GM12878 (cell line): ENCODE measurements at regions not wholly inside any gene's neighbourhood (a gene's known extent, or its start where the extent isn't known, plus 50 kb on each side); places are given as distances from the start of the nearest gene placed in this dataset.
"Not testable (repeated sequence)": the region's sequence is repeated elsewhere in the genome, so short reads cannot be mapped to it uniquely, and the experiment has no call there.

Source experiments
- ATAC-seq: fragments of 200-7000 bp; cut with Tn5 transposase; 3 replicates; pipeline ENCODE4 v1.9.1; 2020; ENCODE audit warnings: mild to moderate bottlenecking, moderate library complexity
- BruUV-seq: library from RNA; stranded (reverse); fragments of 400-500 nt; replicated peaks from 2 replicates; lab custom pipeline; 2021; lab: Mats Ljungman, UMichigan
- CTCF ChIA-PET: fragments of 300-600 bp; sonication (Branson Sonifier 250); formaldehyde crosslinking; extraction: SDS; loops from one replicate; lab custom pipeline; 2021; ENCODE audit warnings: inconsistent platforms; lab: Yijun Ruan, JAX
- POLR2A ChIA-PET: fragments of 350-600 bp; formaldehyde crosslinking; extraction: SDS; loops from one replicate; lab custom pipeline; 2021; ENCODE audit warnings: inconsistent platforms; lab: Charles Lee
- RAD21 ChIA-PET: fragments of 300-600 bp; sonication (Branson Sonifier 250); formaldehyde crosslinking; loops from one replicate; lab custom pipeline; 2023; ENCODE audit warnings: antibody characterized with exemption; ENCODE audit not compliant: unreplicated experiment; lab: Charles Lee
- SMC1A ChIA-PET: fragments of 300-600 bp; sonication (Branson Sonifier 250); formaldehyde crosslinking; loops from one replicate; lab custom pipeline; 2023; ENCODE audit not compliant: unreplicated experiment, uncharacterized antibody; lab: Charles Lee
- DNase-seq: peaks from one replicate; pipeline ENCODE4 v3.0.0-alpha.2; 2011; ENCODE audit warnings: low read depth, low spot score
- FAIRE-seq: peaks from 3 replicates; lab custom pipeline; 2011; peaks lifted over from hg19 to GRCh38; lab: Jason Lieb, UNC
- H2AFZ ChIP-seq: 2 replicates; pipeline ENCODE4 v1.6.0; 2011; ENCODE audit warnings: low read depth, low read length, control low read depth; ENCODE audit not compliant: control insufficient read depth
- H3K27ac ChIP-seq: 2 replicates; pipeline ENCODE4 v1.5.1; 2011; ENCODE audit warnings: control low read depth; ENCODE audit not compliant: control insufficient read depth, insufficient read depth
- H3K27me3 ChIP-seq, 2 experiments: replicated peaks in 1 of 2; 2 replicates each; pipeline versions ENCODE4 v1.6.0 to v1.6.1; 2011; ENCODE audit warnings: low read length in 1 of 2; ENCODE audit not compliant: control insufficient read depth in 2 of 2, insufficient read depth in 2 of 2
- H3K36me3 ChIP-seq, 2 experiments: 2 replicates each; pipeline ENCODE4 v1.5.1; 2011; ENCODE audit warnings: low read length in 1 of 2; ENCODE audit not compliant: control insufficient read depth in 2 of 2, insufficient read depth in 2 of 2
- H3K4me1 ChIP-seq: 2 replicates; pipeline ENCODE4 v1.6.1; 2011; ENCODE audit warnings: mild to moderate bottlenecking, low read length, moderate library complexity, mixed read lengths; ENCODE audit not compliant: control insufficient read depth, insufficient read depth
- H3K4me2 ChIP-seq: 2 replicates; pipeline ENCODE4 v1.6.0; 2011; ENCODE audit warnings: control low read depth; ENCODE audit not compliant: control insufficient read depth, insufficient read depth
- H3K4me3 ChIP-seq: fragments of 200-600 bp; sonication (generic); 2 replicates; pipeline ENCODE4 v1.5.1; 2016
- H3K79me2 ChIP-seq: 2 replicates; pipeline ENCODE4 v1.6.0; 2011; ENCODE audit warnings: low read length; ENCODE audit not compliant: control insufficient read depth, insufficient read depth
- H3K9ac ChIP-seq: 2 replicates; pipeline ENCODE4 v1.8.0; 2011; ENCODE audit warnings: low read length, control low read depth, mixed read lengths; ENCODE audit not compliant: control insufficient read depth, insufficient read depth
- H3K9me3 ChIP-seq: replicated peaks from 3 replicates; pipeline ENCODE4 v1.5.1; 2011; ENCODE audit warnings: mild to moderate bottlenecking, low read length; ENCODE audit not compliant: control insufficient read depth, insufficient read depth
- H4K20me1 ChIP-seq: 2 replicates; pipeline ENCODE4 v1.6.0; 2011; ENCODE audit not compliant: control insufficient read depth, insufficient read depth
- WGBS: methylation state at CpG from one replicate; pipeline ENCODE4 v1.1.6; 2016; ENCODE audit warnings: low lambda C conversion rate; ENCODE audit not compliant: insufficient replicate concordance, insufficient coverage; ENCODE audit errors: missing lambda C conversion rate; 5-methylcytosine and 5-hydroxymethylcytosine counted together
- in situ Hi-C: fragments of 300-500 bp; cut with MboI; formaldehyde crosslinking; loops from 9 replicates; pipeline ENCODE4 v1.14.3; 2018; ENCODE audit warnings: mixed read lengths
- intact Hi-C: fragments of 100-400 bp; cut with micrococcal nuclease; formaldehyde crosslinking; loops from one replicate; pipeline ENCODE4 v1.14.2; 2022; ENCODE audit not compliant: unreplicated experiment

DNA sequence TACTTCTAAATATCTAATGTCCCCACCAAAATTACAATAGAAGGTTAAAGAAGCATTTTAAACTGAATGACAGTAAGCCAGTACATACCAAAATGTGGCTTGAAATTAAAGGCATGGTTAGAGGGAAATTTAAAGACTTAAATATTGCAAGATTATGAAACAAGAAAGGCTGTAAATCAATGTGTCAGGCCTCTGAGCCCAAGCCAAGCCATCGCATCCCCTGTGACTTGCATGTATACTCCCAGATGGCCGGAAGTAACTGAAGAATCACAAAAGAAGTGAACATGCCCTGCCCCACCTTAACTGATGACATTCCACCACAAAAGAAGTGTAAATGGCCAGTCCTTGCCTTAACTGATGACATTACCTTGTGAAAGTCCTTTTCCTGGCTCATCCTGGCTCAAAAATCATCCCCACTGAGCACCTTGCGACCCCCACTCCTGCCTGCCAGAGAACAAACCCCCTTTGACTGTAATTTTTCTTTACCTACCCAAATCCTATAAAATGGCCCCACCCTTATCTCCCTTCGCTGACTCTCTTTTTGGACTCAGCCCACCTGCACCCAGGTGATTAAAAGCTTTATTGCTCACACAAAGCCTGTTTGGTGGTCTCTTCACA lies 132.4 kb upstream of the ADCY2 start:
- H3K4me3 ChIP-seq, FAIRE-seq, H2AFZ ChIP-seq, SMC1A ChIA-PET, H3K27me3 ChIP-seq, H3K9ac ChIP-seq, H3K79me2 ChIP-seq, H3K4me1 ChIP-seq, RAD21 ChIA-PET, CTCF ChIA-PET, DNase-seq, H3K4me2 ChIP-seq, ATAC-seq, H3K36me3 ChIP-seq, H3K27ac ChIP-seq, in situ Hi-C loops, H4K20me1 ChIP-seq, POLR2A ChIA-PET, BruUV-seq, H3K9me3 ChIP-seq: not testable (repeated sequence)
- intact Hi-C loops = loop anchor here (5.0 kb wide), 1 partner anchor 129 kb away; no protein-coding TSS in a partner anchor
- 1% methylated on average over 4 of the region's 4 CpGs for WGBS

GRCh38 chr5:7265776-7266175 lies 130.2 kb upstream of the ADCY2 start:
- H3K27me3 ChIP-seq, H3K4me3 ChIP-seq, H3K27ac ChIP-seq, H3K9ac ChIP-seq, H3K4me1 ChIP-seq, H4K20me1 ChIP-seq, ATAC-seq, H2AFZ ChIP-seq, H3K9me3 ChIP-seq, CTCF ChIA-PET, H3K79me2 ChIP-seq, FAIRE-seq, intact Hi-C loops, H3K36me3 ChIP-seq, RAD21 ChIA-PET, in situ Hi-C loops, H3K4me2 ChIP-seq, POLR2A ChIA-PET, SMC1A ChIA-PET, BruUV-seq, DNase-seq: not testable (repeated sequence)
- 43% methylated on average over 10 of the region's 17 CpGs for WGBS

DNA sequence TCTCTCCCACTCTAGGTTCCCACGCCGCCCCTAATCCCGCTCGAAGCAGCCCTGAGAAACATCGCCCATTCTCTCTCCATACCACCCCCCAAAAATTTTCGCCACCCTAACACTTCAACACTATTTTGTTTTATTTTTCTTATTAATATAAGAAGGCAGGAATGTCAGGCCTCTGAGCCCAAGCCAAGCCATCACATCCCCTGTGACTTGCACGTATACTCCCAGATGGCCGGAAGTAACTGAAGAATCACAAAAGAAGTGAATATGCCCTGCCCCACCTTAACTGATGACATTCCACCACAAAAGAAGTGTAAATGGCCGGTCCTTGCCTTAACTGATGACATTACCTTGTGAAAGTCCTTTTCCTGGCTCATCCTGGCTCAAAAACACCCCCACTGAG lies 127.2 kb upstream of the ADCY2 start:
- DNase-seq, POLR2A ChIA-PET, H2AFZ ChIP-seq, ATAC-seq, H3K36me3 ChIP-seq, H3K79me2 ChIP-seq, RAD21 ChIA-PET, H3K9ac ChIP-seq, BruUV-seq, H3K27ac ChIP-seq, H4K20me1 ChIP-seq, CTCF ChIA-PET, H3K4me3 ChIP-seq, SMC1A ChIA-PET, intact Hi-C loops, in situ Hi-C loops, H3K4me2 ChIP-seq, H3K27me3 ChIP-seq, H3K9me3 ChIP-seq, H3K4me1 ChIP-seq, FAIRE-seq: not testable (repeated sequence)
- 46% methylated on average over 2 of the region's 9 CpGs for WGBS
